Heart left ventricle (tissue), 13 donors: ENCODE measurements at regions not wholly inside any gene's neighbourhood (a gene's known extent, or its start where the extent isn't known, plus 50 kb on each side); places are given as distances from the start of the nearest gene placed in this dataset.

Experiments
- CTCF ChIP-seq, 12 donors: fragments of 200-600 bp; sonication (generic) in 4 of 12; IDR thresholded peaks; one replicate each; pipeline versions ENCODE4 v1.5.0 to v1.8.0; 2018 to 2022; ENCODE audit warnings: antibody characterized with exemption in 12 of 12, mild to moderate bottlenecking in 5 of 12
- POLR2A ChIP-seq, 2 donors: fragments of 450-650 bp; IDR thresholded peaks; one replicate each; pipeline ENCODE4 v1.6.1; 2017; ENCODE audit warnings: antibody characterized with exemption in 2 of 2, mild to moderate bottlenecking in 2 of 2, moderate library complexity in 2 of 2
- donor health status: ischemic (EF 13 %, LVEDD 7.1; RV severe dilation, severe dysfunction).
- donor health status: DM: no; HTN: yes; CAD: no.
- donor health status: DM: no; HTN: no; CAD: no.
- donor health status: ischemic (EF 25% LVEDD 6.9; RV normal size, moderate dysfunction).
- donor health status: ischemic (EF 25% LVEDD 5.7; RV mildly dilated, moderate dysfunction).
- donor health status: ischemic (EF 35%, LVEDD 5.7; RV mildly dilated, moderate dysfunction).
- donor health status: nonischemic (EF 11% LVEDD 7.7; RV severe dilation, severe dysfunction).
- donor health status: DM: yes; HTN: yes; CAD: no.
- donor health status: PGD.
- donor health status: ischemic (EF 29% LVEDD 5.4; RV normal size, mild dysfunction).
- donor health status: nonischemic (EF 23%, LVEDD 6.1; RV moderate dilation, normal function).

GRCh38 chr13:29909975-29910674 lies 59.7 kb upstream of the UBL3 start:
- TF ChIP-seq CTCF (IDR thresholded peaks at IDR 0.05), result no peak
- TF ChIP-seq POLR2A (IDR thresholded peaks at IDR 0.05), result no peak
